ENCODE measurements at regions not wholly inside any gene's neighbourhood (a gene's known extent, or its start where the extent isn't known, plus 50 kb on each side); places are given as distances from the start of the nearest gene placed in this dataset.

DNA sequence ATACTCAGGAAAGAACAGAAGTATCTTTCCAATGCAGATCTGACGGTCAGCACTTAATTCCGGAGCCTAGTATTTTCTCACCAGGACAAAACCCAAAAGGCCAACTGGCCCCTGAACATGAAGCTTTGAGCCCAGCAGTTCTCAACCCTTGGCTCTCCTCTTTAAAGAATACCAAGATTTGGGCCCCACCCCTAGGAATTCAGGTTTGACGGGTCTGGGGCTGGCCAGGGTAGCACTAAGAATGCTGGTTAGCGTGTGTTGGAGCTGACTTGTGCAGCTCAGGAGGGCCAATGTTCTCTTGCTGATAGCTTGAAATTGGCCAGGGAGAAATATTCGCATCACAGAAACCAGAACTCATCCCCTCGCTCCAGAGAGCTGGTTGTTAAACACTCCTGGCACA, 88.3 kb upstream of the PTCH1 start:
- ChIA-PET POLR2A (no interaction called here), CTCF (interaction anchor here (0.6 kb wide), 1 partner anchor 534 kb away, joined by 4 read pairs; no protein-coding TSS in a partner anchor)
- H3K4me3 ChIP-seq (ENCODE audit: low read depth, low read length), result no peak overlapping the region
- no peak overlapping the region for H3K27ac ChIP-seq (ENCODE audit: extremely low read depth, low read depth, low read length)
- H3K4me1 ChIP-seq (ENCODE audit: control insufficient read depth, insufficient read depth, low read length), result no peaks in the 10 kb centered on the region
- TF ChIP-seq SALL2 (tag by site-specific recombination; IDR thresholded peaks at IDR 0.05; ENCODE audit: borderline replicate concordance) (no peak), BCL11A (tag by site-specific recombination; IDR thresholded peaks at IDR 0.05; ENCODE audit: low read depth) (no peak), ZNF585B (tag by site-specific recombination; IDR thresholded peaks at IDR 0.05) (no peak), ZBTB21 (tag by site-specific recombination; IDR thresholded peaks at IDR 0.05) (no peak), ZNF37A (tag by site-specific recombination; IDR thresholded peaks at IDR 0.05) (no peak), ZNF510 (tag by site-specific recombination; IDR thresholded peaks at IDR 0.05; ENCODE audit: insufficient replicate concordance) (no peak), ZNF76 (tag by site-specific recombination; IDR thresholded peaks at IDR 0.05; ENCODE audit: borderline replicate concordance, low read depth) (no peak), ZNF112 (tag by site-specific recombination; IDR thresholded peaks at IDR 0.05) (no peak), ZNF132 (tag by site-specific recombination; IDR thresholded peaks at IDR 0.05; ENCODE audit: borderline replicate concordance) (no peak), ZNF394 (tag by site-specific recombination; IDR thresholded peaks at IDR 0.05; ENCODE audit: borderline replicate concordance) (no peak), ZBTB7A (tag by site-specific recombination; IDR thresholded peaks at IDR 0.05; ENCODE audit: low read depth) (no peak), ZNF23 (tag by site-specific recombination; IDR thresholded peaks at IDR 0.05; ENCODE audit: borderline replicate concordance) (no peak), KLF10 (tag by site-specific recombination; IDR thresholded peaks at IDR 0.05) (no peak)
- TF ChIP-seq, protein P1, sequence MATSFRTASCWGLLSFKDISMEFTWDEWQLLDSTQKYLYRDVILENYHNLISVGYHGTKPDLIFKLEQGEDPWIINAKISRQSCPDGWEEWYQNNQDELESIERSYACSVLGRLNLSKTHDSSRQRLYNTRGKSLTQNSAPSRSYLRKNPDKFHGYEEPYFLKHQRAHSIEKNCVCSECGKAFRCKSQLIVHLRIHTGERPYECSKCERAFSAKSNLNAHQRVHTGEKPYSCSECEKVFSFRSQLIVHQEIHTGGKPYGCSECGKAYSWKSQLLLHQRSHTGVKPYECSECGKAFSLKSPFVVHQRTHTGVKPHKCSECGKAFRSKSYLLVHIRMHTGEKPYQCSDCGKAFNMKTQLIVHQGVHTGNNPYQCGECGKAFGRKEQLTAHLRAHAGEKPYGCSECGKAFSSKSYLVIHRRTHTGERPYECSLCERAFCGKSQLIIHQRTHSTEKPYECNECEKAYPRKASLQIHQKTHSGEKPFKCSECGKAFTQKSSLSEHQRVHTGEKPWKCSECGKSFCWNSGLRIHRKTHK (tag by site-specific recombination; IDR thresholded peaks at IDR 0.05), result no peak
- TF ChIP-seq, protein P2, sequence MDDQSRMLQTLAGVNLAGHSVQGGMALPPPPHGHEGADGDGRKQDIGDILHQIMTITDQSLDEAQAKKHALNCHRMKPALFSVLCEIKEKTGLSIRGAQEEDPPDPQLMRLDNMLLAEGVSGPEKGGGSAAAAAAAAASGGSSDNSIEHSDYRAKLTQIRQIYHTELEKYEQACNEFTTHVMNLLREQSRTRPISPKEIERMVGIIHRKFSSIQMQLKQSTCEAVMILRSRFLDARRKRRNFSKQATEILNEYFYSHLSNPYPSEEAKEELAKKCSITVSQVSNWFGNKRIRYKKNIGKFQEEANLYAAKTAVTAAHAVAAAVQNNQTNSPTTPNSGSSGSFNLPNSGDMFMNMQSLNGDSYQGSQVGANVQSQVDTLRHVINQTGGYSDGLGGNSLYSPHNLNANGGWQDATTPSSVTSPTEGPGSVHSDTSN (CRISPR knock-in tag; IDR thresholded peaks at IDR 0.05), result no peak
- H3K36me3 ChIP-seq (ENCODE audit: control insufficient read depth in 2 of 2, insufficient read depth in 1 of 2, low read length in 2 of 2), result no peaks in the 10 kb centered on the region
- H3K9me3 ChIP-seq (ENCODE audit: control insufficient read depth, insufficient read depth, low read depth, low read length), result no peaks in the 10 kb centered on the region

DNA sequence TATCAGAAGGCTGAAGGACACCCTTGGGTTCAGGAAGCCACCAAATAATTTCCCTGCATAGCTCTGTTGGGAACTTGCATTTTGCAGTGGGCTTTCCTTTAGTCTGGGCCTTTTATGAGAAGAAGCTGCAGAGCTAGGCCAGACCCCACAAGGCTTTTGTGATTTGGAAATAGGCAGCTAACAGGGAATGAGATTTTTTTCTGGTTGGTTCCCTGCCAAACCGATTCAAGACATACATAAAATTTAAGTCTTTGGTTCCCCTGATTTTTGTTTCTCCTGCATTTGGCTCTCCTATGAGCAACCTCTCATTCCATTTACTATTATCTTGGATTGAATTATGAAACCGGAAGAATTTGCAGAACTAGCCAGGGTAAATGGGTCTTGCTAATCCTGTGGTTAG, 81.5 kb upstream of the PTCH1 start:
- ChIA-PET CTCF (no interaction called here), POLR2A (no interaction called here)
- no peak overlapping the region for H3K4me3 ChIP-seq (ENCODE audit: low read depth, low read length)
- no peaks in the 10 kb centered on the region for H3K36me3 ChIP-seq (ENCODE audit: control insufficient read depth in 2 of 2, insufficient read depth in 1 of 2, low read length in 2 of 2)
- no peaks in the 10 kb centered on the region for H3K9me3 ChIP-seq (ENCODE audit: control insufficient read depth, insufficient read depth, low read depth, low read length)
- no peak overlapping the region for H3K27ac ChIP-seq (ENCODE audit: extremely low read depth, low read depth, low read length)
- H3K4me1 ChIP-seq (ENCODE audit: control insufficient read depth, insufficient read depth, low read length), result no peaks in the 10 kb centered on the region; the same call in 1 of the 2 replicates
- TF ChIP-seq ZNF530 (tag by site-specific recombination; IDR thresholded peaks at IDR 0.05; ENCODE audit: low read depth), result no peak
- no peak for TF ChIP-seq ZNF660 (tag by site-specific recombination; IDR thresholded peaks at IDR 0.05)
- TF ChIP-seq, protein P3, sequence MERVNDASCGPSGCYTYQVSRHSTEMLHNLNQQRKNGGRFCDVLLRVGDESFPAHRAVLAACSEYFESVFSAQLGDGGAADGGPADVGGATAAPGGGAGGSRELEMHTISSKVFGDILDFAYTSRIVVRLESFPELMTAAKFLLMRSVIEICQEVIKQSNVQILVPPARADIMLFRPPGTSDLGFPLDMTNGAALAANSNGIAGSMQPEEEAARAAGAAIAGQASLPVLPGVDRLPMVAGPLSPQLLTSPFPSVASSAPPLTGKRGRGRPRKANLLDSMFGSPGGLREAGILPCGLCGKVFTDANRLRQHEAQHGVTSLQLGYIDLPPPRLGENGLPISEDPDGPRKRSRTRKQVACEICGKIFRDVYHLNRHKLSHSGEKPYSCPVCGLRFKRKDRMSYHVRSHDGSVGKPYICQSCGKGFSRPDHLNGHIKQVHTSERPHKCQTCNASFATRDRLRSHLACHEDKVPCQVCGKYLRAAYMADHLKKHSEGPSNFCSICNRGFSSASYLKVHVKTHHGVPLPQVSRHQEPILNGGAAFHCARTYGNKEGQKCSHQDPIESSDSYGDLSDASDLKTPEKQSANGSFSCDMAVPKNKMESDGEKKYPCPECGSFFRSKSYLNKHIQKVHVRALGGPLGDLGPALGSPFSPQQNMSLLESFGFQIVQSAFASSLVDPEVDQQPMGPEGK (tag by site-specific recombination; IDR thresholded peaks at IDR 0.05), result no peak
- TF ChIP-seq ZNF623 (tag by site-specific recombination; IDR thresholded peaks at IDR 0.05), result no peak
- TF ChIP-seq REPIN1 (tag by site-specific recombination; IDR thresholded peaks at IDR 0.05; ENCODE audit: low read depth), result no peak
- TF ChIP-seq, protein P4, sequence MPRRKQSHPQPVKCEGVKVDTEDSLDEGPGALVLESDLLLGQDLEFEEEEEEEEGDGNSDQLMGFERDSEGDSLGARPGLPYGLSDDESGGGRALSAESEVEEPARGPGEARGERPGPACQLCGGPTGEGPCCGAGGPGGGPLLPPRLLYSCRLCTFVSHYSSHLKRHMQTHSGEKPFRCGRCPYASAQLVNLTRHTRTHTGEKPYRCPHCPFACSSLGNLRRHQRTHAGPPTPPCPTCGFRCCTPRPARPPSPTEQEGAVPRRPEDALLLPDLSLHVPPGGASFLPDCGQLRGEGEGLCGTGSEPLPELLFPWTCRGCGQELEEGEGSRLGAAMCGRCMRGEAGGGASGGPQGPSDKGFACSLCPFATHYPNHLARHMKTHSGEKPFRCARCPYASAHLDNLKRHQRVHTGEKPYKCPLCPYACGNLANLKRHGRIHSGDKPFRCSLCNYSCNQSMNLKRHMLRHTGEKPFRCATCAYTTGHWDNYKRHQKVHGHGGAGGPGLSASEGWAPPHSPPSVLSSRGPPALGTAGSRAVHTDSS (tag by site-specific recombination; IDR thresholded peaks at IDR 0.05), result no peak
- TF ChIP-seq, protein P5, sequence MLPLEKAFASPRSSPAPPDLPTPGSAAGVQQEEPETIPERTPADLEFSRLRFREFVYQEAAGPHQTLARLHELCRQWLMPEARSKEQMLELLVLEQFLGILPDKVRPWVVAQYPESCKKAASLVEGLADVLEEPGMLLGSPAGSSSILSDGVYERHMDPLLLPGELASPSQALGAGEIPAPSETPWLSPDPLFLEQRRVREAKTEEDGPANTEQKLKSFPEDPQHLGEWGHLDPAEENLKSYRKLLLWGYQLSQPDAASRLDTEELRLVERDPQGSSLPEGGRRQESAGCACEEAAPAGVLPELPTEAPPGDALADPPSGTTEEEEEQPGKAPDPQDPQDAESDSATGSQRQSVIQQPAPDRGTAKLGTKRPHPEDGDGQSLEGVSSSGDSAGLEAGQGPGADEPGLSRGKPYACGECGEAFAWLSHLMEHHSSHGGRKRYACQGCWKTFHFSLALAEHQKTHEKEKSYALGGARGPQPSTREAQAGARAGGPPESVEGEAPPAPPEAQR (tag by site-specific recombination; IDR thresholded peaks at IDR 0.05), result no peak
- TF ChIP-seq ZBTB17 (tag by site-specific recombination; IDR thresholded peaks at IDR 0.05), result no peak
- no peak for TF ChIP-seq EGR2 (tag by site-specific recombination; IDR thresholded peaks at IDR 0.05; ENCODE audit: low read depth)
- TF ChIP-seq ZNF843 (tag by site-specific recombination; IDR thresholded peaks at IDR 0.05), result no peak
- TF ChIP-seq ZNF654 (tag by site-specific recombination; IDR thresholded peaks at IDR 0.05; ENCODE audit: low read depth), result no peak
- TF ChIP-seq, protein P6, sequence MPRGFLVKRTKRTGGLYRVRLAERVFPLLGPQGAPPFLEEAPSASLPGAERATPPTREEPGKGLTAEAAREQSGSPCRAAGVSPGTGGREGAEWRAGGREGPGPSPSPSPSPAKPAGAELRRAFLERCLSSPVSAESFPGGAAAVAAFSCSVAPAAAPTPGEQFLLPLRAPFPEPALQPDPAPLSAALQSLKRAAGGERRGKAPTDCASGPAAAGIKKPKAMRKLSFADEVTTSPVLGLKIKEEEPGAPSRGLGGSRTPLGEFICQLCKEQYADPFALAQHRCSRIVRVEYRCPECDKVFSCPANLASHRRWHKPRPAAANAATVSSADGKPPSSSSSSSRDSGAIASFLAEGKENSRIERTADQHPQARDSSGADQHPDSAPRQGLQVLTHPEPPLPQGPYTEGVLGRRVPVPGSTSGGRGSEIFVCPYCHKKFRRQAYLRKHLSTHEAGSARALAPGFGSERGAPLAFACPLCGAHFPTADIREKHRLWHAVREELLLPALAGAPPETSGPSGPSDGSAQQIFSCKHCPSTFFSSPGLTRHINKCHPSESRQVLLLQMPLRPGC (tag by site-specific recombination; IDR thresholded peaks at IDR 0.05), result no peak
- no peak for TF ChIP-seq ZNF548 (tag by site-specific recombination; IDR thresholded peaks at IDR 0.05)
